GM12878 (cell line): ENCODE measurements at regions not wholly inside any gene's neighbourhood (a gene's known extent, or its start where the extent isn't known, plus 50 kb on each side); places are given as distances from the start of the nearest gene placed in this dataset.

ENCODE experiments used
- BCL11A ChIP-seq: IDR thresholded peaks from 2 replicates; pipeline ENCODE4 v1.6.1; 2011; ENCODE audit warnings: low read depth, low read length
- CHD4 ChIP-seq: fragments of 200-600 bp; sonication (generic); IDR thresholded peaks from 2 replicates; pipeline ENCODE4 v1.6.1; 2016; ENCODE audit warnings: mild to moderate bottlenecking
- DPF2 ChIP-seq: fragments of 450-650 bp; IDR thresholded peaks from 2 replicates; pipeline ENCODE4 v1.6.1; 2017; ENCODE audit warnings: mild to moderate bottlenecking
- ESRRA ChIP-seq: IDR thresholded peaks from 2 replicates; pipeline ENCODE4 v1.6.1; 2012; ENCODE audit warnings: mild to moderate bottlenecking, low read length, improper control_type of control experiment
- EZH2 ChIP-seq: IDR thresholded peaks from 2 replicates; pipeline ENCODE4 v1.6.1; 2012; ENCODE audit warnings: low read depth, mild to moderate bottlenecking, control low read depth, inconsistent platforms, low read length, borderline replicate concordance; ENCODE audit not compliant: control insufficient read depth
- FOXK2 ChIP-seq: fragments of 450-650 bp; IDR thresholded peaks from 2 replicates; pipeline ENCODE4 v1.6.1; 2017; ENCODE audit warnings: mild to moderate bottlenecking, moderate library complexity
- GATAD2B ChIP-seq: fragments of 450-650 bp; conservative IDR thresholded peaks from 2 replicates; pipeline ENCODE4 v1.6.1; 2017; ENCODE audit warnings: low read depth, mild to moderate bottlenecking, moderate library complexity
- MEF2B ChIP-seq: fragments of 450-650 bp; IDR thresholded peaks from 2 replicates; pipeline ENCODE4 v1.6.1; 2018; ENCODE audit warnings: mild to moderate bottlenecking, moderate library complexity; ENCODE audit not compliant: partially characterized antibody, poor library complexity, severe bottlenecking
- MYC ChIP-seq: IDR thresholded peaks from 2 replicates; pipeline ENCODE4 v1.6.1; 2011; ENCODE audit warnings: mild to moderate bottlenecking, low read length, moderate library complexity, inconsistent platforms; ENCODE audit not compliant: insufficient read depth, insufficient replicate concordance, insufficient read length, severe bottlenecking
- NR2F1 ChIP-seq: fragments of 450-650 bp; conservative IDR thresholded peaks from 2 replicates; pipeline ENCODE4 v1.6.1; 2017; ENCODE audit warnings: mild to moderate bottlenecking
- POU2F2 ChIP-seq: IDR thresholded peaks from 3 replicates; pipeline ENCODE4 v1.6.1; 2011; ENCODE audit warnings: low read depth, mild to moderate bottlenecking, low read length, borderline replicate concordance
- RAD21 ChIP-seq: IDR thresholded peaks from 2 replicates; pipeline ENCODE4 v1.6.1; 2011; ENCODE audit warnings: mild to moderate bottlenecking, low read depth, low read length, moderate library complexity; ENCODE audit not compliant: insufficient read depth
- RAD51 ChIP-seq: fragments of 450-650 bp; IDR thresholded peaks from 2 replicates; pipeline ENCODE4 v1.6.1; 2016; ENCODE audit warnings: moderate library complexity, mild to moderate bottlenecking, inconsistent platforms
- RELB ChIP-seq: fragments of 450-650 bp; IDR thresholded peaks from 2 replicates; pipeline ENCODE4 v1.6.1; 2017; ENCODE audit warnings: low read depth, mild to moderate bottlenecking, moderate library complexity
- REST ChIP-seq: IDR thresholded peaks from 2 replicates; pipeline ENCODE4 v1.6.1; 2012; ENCODE audit warnings: mild to moderate bottlenecking, low read depth, low read length
- RUNX3 ChIP-seq: IDR thresholded peaks from 2 replicates; pipeline ENCODE4 v1.6.1; 2012; ENCODE audit warnings: low read length, inconsistent platforms
- SRF ChIP-seq, 2 experiments: IDR thresholded peaks; 2 replicates each; pipeline ENCODE4 v1.6.1; 2011; ENCODE audit warnings: low read depth in 2 of 2, low read length in 2 of 2, mild to moderate bottlenecking in 1 of 2, moderate library complexity in 1 of 2
- USF1 ChIP-seq: IDR thresholded peaks from 2 replicates; pipeline ENCODE4 v1.6.1; 2011; ENCODE audit warnings: borderline replicate concordance, low read depth, mild to moderate bottlenecking, moderate library complexity, mixed read lengths, low read length; ENCODE audit not compliant: insufficient read depth; ENCODE audit errors: extremely low read length
- USF2 ChIP-seq: IDR thresholded peaks from 2 replicates; pipeline ENCODE4 v1.6.1; 2011; ENCODE audit warnings: low read depth, low read length, improper control_type of control experiment, borderline replicate concordance
- TF ChIP-seq, protein P1 (sequence below): fragments of 450-650 bp; IDR thresholded peaks from 2 replicates; pipeline ENCODE4 v1.6.1; 2017; ENCODE audit warnings: mild to moderate bottlenecking, low read depth, inconsistent platforms; ENCODE audit not compliant: poor library complexity, severe bottlenecking

- TF ChIP-seq RAD51 (no peak), REST (no peak), EZH2 (no peak), GATAD2B (no peak), MYC (no peak), DPF2 (no peak), RUNX3 (peak; percentile 89), MEF2B (peak; percentile 66), BCL11A (peak; percentile 43; the same call in 1 of the 2 replicates), RAD21 (no peak), SRF (IDR thresholded peaks at IDR 0.05; ENCODE audit: low read depth in 2 of 2, low read length in 2 of 2) (no peak), USF1 (no peak), CHD4 (no peak), RELB (peak; percentile 41; the same call in 1 of the 2 replicates), USF2 (no peak), ESRRA (no peak), POU2F2 (0 out of 3 replicates have a peak, but pooled peaks have one; percentile 53), FOXK2 (no peak), NR2F1 (peak; percentile 40; the same call in 1 of the 2 replicates)
- TF ChIP-seq, protein P1, sequence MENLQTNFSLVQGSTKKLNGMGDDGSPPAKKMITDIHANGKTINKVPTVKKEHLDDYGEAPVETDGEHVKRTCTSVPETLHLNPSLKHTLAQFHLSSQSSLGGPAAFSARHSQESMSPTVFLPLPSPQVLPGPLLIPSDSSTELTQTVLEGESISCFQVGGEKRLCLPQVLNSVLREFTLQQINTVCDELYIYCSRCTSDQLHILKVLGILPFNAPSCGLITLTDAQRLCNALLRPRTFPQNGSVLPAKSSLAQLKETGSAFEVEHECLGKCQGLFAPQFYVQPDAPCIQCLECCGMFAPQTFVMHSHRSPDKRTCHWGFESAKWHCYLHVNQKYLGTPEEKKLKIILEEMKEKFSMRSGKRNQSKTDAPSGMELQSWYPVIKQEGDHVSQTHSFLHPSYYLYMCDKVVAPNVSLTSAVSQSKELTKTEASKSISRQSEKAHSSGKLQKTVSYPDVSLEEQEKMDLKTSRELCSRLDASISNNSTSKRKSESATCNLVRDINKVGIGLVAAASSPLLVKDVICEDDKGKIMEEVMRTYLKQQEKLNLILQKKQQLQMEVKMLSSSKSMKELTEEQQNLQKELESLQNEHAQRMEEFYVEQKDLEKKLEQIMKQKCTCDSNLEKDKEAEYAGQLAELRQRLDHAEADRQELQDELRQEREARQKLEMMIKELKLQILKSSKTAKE, result peak; percentile 63
Measured at GRCh38 chr17:27218719-27219488, 75.0 kb upstream of the WSB1 start (continued).
